Ishikawa (cell line): ENCODE measurements at regions not wholly inside any gene's neighbourhood (a gene's known extent, or its start where the extent isn't known, plus 50 kb on each side); places are given as distances from the start of the nearest gene placed in this dataset.

Experiments
- MAX ChIP-seq: IDR thresholded peaks from 2 replicates; pipeline ENCODE4 v1.6.1; 2012
- RAD21 ChIP-seq: IDR thresholded peaks from 2 replicates; pipeline ENCODE4 v1.6.1; 2012; ENCODE audit warnings: low read depth
- TEAD4 ChIP-seq: IDR thresholded peaks from 2 replicates; pipeline ENCODE4 v1.6.1; 2012
- TF ChIP-seq, protein P1 (sequence below): IDR thresholded peaks from 2 replicates; pipeline ENCODE4 v1.6.1; 2012; ENCODE audit warnings: low read depth, mild to moderate bottlenecking

GRCh38 chrX:40867352-40867751 lies 132.0 kb upstream of the MED14 start:
- TF ChIP-seq, protein P1, sequence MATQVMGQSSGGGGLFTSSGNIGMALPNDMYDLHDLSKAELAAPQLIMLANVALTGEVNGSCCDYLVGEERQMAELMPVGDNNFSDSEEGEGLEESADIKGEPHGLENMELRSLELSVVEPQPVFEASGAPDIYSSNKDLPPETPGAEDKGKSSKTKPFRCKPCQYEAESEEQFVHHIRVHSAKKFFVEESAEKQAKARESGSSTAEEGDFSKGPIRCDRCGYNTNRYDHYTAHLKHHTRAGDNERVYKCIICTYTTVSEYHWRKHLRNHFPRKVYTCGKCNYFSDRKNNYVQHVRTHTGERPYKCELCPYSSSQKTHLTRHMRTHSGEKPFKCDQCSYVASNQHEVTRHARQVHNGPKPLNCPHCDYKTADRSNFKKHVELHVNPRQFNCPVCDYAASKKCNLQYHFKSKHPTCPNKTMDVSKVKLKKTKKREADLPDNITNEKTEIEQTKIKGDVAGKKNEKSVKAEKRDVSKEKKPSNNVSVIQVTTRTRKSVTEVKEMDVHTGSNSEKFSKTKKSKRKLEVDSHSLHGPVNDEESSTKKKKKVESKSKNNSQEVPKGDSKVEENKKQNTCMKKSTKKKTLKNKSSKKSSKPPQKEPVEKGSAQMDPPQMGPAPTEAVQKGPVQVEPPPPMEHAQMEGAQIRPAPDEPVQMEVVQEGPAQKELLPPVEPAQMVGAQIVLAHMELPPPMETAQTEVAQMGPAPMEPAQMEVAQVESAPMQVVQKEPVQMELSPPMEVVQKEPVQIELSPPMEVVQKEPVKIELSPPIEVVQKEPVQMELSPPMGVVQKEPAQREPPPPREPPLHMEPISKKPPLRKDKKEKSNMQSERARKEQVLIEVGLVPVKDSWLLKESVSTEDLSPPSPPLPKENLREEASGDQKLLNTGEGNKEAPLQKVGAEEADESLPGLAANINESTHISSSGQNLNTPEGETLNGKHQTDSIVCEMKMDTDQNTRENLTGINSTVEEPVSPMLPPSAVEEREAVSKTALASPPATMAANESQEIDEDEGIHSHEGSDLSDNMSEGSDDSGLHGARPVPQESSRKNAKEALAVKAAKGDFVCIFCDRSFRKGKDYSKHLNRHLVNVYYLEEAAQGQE = no peak
- no peak for TF ChIP-seq RAD21
- 0 out of 2 replicates have a peak, but pooled peaks have one; percentile 20 for TF ChIP-seq TEAD4
- TF ChIP-seq MAX = no peak
